HK-2 (cell line): ENCODE measurements at regions not wholly inside any gene's neighbourhood (a gene's known extent, or its start where the extent isn't known, plus 50 kb on each side); places are given as distances from the start of the nearest gene placed in this dataset.
A peak's percentile ranks its signal among the peaks of the same experiment; 100 is the strongest.
"Not testable (repeated sequence)": the region's sequence is repeated elsewhere in the genome, so short reads cannot be mapped to it uniquely, and the experiment has no call there.

Experiments
- DNase-seq: peaks from one replicate; pipeline ENCODE4 v3.0.0-alpha.2; 2018; ENCODE audit not compliant: unreplicated experiment

DNA sequence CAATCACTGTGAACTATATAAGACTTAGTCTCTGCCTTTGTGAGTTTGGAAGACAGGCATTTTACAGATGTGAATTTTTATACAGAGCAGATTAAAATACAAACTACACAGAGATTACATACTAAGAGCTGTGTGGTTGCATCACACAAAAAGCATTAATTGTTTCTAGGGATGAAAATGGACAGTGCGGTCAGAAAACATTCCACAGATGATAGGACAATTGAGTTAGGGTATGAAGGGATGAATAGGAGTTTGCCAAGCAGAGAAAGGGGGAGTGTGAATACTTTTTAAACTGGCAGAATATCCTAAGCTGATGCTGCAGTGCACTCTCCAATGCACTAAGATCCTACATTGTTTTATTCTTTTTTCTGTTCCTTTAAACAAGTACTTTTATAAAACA, 345.8 kb downstream of the VRK1 start:
- no peak for DNase-seq

DNA sequence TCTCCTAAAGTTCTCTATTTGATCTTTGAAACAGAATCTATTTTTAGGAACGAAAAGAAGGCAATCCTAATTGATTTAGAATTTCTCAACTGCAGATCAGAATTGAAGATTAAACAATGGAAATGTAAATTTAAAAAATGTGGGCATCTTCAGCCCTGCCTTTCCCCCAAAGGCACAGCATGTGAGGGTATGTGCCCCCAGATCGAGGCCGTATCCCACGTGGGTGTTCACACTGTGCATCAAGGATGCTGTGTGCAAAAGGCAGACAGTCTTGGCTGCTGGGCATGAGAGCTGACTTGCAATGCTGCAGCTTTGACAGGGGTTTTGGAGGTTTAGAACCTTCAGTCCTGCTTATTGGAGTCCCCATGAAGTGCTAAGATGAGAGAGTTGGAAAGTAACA, 346.3 kb downstream of the VRK1 start:
- no peak for DNase-seq

DNA sequence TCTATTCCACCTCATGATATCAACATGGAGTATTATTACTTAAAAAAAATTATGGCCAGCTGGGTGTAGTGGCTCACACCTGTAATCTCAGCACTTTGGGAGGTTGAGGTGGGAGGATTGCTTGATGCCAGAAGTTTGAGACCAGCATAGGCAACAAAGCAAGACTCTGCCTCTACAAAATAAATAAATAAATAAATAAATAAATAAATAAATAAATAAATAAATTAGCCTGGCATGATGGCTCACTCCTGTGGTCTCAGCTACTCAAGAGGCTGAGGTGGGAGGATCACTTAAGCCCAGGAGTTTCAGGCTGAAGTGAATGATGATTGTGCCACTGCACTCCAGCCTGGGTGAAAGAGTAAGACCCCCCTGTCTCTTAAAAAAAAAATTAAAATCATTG, 350.8 kb downstream of the VRK1 start:
- not testable (repeated sequence) for DNase-seq

- DNase-seq = no peak
Measured at GRCh38 chr14:97149775-97150174, 352.6 kb downstream of the VRK1 start.

- DNase-seq = no peak
Measured at GRCh38 chr14:97153527-97153926, 356.3 kb downstream of the VRK1 start.

- DNase-seq = no peak
Measured at GRCh38 chr14:97155320-97155719, 358.1 kb downstream of the VRK1 start.

DNA sequence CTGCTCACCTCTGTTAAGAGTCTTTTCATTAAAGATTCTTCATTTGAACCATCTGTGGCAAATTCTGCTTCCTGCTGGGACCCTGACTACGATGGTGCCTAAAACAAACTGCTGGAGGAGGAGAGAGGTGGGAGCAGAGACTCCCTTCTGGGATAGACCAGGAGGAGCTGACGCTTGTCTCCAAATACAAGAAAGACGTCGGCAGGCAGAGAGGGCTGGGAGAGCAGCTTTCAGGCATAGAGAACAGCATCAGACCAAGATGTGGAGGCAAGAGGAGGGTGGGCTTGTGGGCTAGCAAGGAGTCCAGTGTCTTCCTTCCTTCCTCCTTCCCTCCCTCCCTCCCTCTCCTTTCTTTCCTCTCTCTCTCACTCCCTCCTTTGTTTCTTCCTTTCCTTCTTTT, 358.6 kb downstream of the VRK1 start:
- no peak for DNase-seq

GRCh38 chr14:97156705-97157104, 359.5 kb downstream of the VRK1 start:
- DNase-seq = no peak

DNA sequence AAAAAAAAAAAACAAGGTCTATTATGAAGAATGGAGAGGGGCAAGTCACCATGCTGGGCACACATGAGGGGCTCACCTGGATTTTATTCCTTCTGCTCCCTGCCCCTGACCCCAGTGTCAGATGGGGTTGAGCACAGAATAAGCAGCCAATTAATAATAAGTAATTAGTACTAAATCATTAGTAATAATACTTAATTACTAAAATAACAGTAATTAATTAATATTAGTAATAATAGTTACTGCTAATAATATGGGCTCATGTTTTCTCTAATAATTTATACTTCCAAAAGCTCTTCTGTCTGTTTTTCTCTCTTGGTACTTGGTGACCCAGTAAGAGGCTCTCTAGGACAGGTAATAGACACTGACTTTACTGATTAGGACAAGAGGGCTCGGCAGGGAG, 360.9 kb downstream of the VRK1 start:
- DNase-seq = no peak

- DNase-seq = no peak
Measured at GRCh38 chr14:97159124-97159523, 361.9 kb downstream of the VRK1 start.

DNA sequence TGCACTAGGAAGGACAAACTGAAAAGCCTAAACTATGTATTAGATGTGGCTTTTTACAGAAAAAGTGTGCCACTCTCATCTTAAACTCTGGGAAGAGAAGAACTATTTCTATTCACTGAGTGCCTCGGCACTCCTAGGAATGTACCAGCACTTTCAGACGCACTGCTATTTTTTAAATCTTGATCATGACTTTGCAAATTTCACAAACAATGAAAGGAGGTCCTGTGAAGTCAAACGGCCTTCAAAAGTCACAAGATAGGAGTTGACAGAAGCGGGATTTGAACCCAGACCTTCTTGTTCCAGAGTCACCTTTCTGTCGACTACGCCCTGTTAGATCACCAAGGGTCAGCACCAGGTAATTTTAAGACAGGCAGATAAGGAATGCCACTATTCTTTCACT, 365.4 kb downstream of the VRK1 start:
- DNase-seq = no peak

- DNase-seq = no peak
Measured at GRCh38 chr14:97164021-97164420, 366.8 kb downstream of the VRK1 start.

GRCh38 chr14:97166497-97166896, 369.3 kb downstream of the VRK1 start:
- no peak for DNase-seq

DNA sequence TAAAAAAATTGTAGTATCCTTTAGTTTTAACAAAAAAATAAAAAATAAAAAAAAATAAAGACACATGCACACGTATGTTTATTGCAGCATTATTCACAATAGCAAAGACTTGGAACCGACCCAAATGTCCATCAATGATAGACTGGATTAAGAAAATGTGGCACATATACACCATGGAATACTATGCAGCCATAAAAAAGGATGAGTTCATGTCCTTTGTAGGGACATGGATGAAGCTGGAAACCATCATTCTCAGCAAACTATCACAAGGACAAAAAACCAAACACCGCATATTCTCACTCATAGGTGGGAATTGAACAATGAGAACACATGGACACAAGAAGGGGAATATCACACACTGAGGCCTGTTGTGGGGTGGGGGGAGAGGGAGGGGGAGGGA, 370.4 kb downstream of the VRK1 start:
- not testable (repeated sequence) for DNase-seq

DNA sequence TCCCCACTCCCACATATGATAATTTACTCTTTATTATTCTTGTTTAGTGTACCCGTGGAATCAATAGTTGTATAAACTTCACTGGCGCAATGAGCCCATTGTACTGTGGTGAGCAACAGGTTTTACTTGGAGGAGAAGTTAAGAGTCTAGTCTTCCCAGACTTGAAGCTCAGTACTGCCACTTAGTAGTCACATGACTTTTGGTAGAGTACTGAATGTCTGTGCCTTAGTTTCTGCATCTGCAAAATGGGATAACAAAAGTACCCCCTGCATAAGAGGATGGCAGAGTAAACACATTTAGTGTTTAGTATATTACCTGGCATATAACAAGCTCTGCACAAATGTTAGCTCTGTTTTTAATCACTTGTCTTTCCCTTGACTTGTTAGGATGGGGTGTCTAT, 375.5 kb downstream of the VRK1 start:
- DNase-seq = no peak

DNA sequence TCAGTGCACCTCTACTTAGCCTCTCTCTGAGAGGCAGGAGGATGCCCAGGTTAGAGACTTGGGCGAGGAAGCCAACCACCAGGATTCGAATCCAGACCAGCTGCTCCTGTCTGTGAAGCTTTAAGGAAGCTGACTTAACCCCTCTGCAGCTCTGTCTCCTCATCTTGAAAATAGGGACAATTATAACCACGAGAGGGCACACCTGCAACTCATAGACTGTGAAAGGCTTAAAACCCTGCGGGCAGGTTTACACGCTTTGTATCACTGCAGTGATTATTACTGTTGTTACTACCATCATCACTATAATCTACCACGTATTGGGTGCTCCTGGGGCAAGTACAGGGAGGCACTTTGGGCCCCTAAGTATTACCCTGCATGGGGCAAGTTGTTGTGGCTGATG, 379.8 kb downstream of the VRK1 start:
- no peak for DNase-seq

- no peak for DNase-seq
Measured at GRCh38 chr14:97177635-97178034, 380.5 kb downstream of the VRK1 start.

DNA sequence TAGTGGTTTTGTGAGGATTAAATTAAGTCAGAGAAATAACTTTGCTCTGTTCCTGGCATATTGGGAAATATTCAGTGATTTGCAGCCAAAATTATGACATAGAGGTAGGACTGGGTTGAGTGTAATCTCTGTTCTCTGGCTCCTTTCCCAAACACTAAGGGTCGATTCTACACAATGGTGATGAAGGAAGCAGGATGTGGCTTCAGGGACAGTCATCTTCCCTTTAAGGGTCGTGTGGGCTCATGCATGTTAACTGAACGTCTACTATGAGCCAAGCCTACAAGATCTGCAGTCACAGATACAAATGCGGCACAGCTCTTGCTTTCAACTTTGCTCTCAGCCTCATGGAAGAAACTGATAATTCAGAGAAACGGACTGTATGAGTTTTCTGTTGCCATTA, 381.6 kb downstream of the VRK1 start:
- no peak for DNase-seq

DNA sequence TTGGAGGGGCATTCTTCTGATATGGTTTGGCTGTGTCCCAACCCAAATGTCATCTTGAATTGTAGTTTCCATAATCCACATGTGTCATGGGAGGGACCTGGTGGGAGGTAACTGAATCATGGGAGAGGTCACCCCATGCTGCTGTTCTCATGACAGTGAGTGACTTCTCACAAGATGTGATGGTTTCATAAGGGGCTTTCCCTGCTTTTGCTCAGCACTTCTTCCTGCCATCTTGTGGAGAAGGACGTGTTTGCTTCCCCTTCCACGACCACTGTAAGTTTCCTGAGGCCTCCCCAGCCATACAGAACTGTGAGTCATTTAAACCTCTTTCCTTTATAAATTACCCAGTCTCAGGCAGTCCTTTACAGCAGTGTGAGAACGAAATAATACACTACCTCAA, 382.4 kb downstream of the VRK1 start:
- no peak for DNase-seq

DNA sequence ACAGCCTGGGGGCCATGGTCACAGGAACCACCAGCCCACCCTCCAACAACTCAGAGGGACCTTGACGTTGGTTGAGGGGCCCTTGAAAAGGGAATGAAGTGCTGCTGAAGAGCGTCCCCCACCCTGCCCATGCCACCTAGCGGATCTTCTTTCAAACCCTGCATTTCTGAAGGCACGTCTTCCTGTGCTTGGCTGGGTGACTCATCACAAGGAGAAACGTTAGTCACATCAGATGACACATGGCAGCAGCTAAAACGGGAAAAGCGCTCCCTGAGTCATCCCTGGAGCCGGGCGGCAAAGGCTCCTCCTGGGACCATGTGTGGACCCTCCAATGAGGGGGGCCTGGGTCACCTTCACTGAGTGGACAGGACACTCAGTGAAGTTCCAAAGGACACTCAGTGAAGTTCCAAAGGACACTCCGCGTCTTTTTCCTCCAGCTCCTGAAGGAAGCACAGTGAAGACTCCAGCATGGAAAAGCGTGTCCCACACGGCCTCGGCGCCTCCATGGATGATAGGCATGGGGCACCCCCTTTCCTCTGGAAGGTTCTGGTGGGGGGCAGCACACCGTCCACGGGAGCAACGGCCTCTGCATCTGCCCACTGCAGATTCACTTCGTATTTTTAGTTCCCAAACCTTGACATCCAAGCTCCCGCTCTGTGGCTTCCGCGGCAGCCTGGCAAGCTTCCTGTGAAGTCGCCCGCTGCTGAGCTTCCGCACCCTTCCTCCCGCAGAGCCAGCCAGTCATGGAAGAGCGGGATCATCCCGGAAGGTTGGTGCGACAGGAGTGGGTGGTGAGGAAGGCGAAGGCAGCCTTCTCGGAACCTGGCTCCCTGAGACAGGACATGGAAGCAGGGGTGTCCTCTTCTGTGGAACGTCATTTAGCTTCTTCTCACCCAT, 383.4 kb downstream of the VRK1 start:
- peak; percentile 69 for DNase-seq

GRCh38 chr14:97185186-97185585, 388.0 kb downstream of the VRK1 start:
- DNase-seq = no peak

DNA sequence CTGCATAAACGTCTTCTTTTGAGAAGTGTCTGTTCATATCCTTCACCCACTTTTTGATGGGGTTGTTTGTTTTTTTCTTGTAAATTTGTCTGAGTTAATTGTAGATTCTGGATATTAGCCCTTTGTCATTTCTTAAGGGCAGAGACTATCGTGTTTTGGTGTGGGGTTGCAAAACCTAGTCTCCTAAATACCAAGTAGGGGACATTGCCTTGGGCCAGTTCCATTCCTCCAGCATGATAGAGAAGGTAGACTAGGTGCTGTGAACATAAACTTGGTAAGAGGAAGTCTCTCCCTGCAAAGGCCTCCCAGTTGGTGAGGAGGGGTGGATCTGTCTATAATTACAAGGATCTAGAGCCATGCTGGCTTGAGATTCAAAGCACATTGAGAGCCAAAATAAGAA, 390.7 kb downstream of the VRK1 start:
- DNase-seq = no peak

DNA sequence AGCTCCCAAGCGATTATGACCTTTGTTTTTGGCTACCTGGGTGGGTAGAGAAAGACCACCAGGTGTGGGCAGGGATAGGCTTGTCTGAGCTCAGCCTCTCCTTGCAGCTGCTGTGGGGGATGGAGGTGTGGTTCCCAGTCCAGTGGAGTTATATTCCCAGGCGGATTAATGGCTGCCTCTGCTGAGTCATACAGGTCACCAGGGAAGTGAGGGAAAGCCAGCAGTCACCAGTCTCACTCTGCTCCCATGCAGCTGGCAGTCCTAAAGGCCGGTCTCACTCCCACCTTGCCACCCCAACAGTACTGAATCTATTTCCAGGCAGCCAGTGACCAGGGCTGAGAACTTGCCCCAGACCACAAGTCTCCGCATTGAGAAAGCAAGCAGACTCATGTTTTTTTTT, 399.2 kb downstream of the VRK1 start:
- no peak for DNase-seq

- no peak for DNase-seq
Measured at GRCh38 chr14:97198813-97199212, 401.6 kb downstream of the VRK1 start.
